ENCODE measurements at regions not wholly inside any gene's neighbourhood (a gene's known extent, or its start where the extent isn't known, plus 50 kb on each side); places are given as distances from the start of the nearest gene placed in this dataset.
"Not testable (repeated sequence)": the region's sequence is repeated elsewhere in the genome, so short reads cannot be mapped to it uniquely, and the experiment has no call there.

DNA sequence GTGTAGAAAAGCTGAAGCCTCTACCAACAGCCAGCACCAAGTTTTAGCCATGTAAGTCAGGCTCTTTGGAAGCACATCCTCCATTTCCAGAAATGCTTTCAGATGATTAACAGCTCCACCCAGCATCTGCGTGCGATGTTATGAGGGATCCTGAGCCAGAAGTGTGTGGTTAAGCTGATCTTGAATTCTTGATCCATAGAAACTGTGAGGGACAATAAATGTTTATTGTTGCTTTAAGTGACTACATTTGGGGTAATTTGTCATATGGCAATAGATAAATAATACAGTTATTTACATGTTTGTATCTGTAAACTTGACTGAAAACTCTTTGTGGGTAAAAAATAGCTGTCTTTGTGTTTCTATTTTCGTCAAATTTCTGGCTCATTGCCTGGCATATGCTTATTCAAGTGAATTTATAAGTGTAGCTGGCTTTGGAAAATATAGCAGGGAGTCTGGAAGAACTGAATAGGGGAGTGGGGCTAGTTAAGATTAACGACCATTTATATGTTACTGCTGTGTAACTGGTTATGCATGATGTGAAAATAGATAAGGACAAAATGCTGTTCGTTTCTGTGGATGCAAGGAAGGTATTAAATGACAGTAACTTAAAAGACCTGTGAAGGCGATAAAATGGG is 234.1 kb downstream of the LRRC70 start:
- H4K8ac ChIP-seq (replicated peaks; ENCODE audit: insufficient read length, low read depth, low read length), result no peak overlapping the region
- H3T11ph ChIP-seq (ENCODE audit: low read length), result no peak overlapping the region
- DNase-seq, result no peak
- no peak overlapping the region for H2BK5ac ChIP-seq (ENCODE audit: insufficient read length, low read length)
- no peak overlapping the region for H3K18ac ChIP-seq (ENCODE audit: insufficient read length, low read depth, low read length)
- no peak overlapping the region for H4K5ac ChIP-seq (ENCODE audit: insufficient read length, low read depth, low read length)
- no peaks in the 10 kb centered on the region for H3K4me1 ChIP-seq (ENCODE audit: insufficient read depth, low read length)
- H3K9ac ChIP-seq (ENCODE audit: extremely low read depth, insufficient read length, low read length), result no peak overlapping the region
- no peak overlapping the region for H2BK120ac ChIP-seq (ENCODE audit: low read depth, low read length, poor library complexity, severe bottlenecking)
- Mint-ChIP-seq H3K36me3 (ENCODE audit: insufficient read depth in 1 of 3, low read depth in 3 of 3) (peaks cover 1 to 14% (median 2%) of the 10 kb centered on the region in 3 experiments; a peak in 5 of 7 replicates), H3K27me3 (ENCODE audit: low read depth) (no peaks in the 10 kb centered on the region), H3K4me3 (no peak overlapping the region; a peak in 1 of 5 replicates), H3K9me3 (peaks cover 14 to 20% of the 10 kb centered on the region in 2 experiments), H3K27ac (no peak overlapping the region), H3K4me1 (peaks cover 0 to 2% of the 10 kb centered on the region in 2 experiments; a peak in 1 of 4 replicates)
- H3K4ac ChIP-seq (ENCODE audit: low read depth, low read length), result no peak overlapping the region
- H2BK15ac ChIP-seq (ENCODE audit: low read depth, low read length), result no peak overlapping the region
- H3K27ac ChIP-seq (ENCODE audit: insufficient read length, low read depth, low read length), result no peak overlapping the region
- no peaks in the 10 kb centered on the region for H3K9me3 ChIP-seq (ENCODE audit: control insufficient read depth, low read depth, low read length)
- H2BK12ac ChIP-seq (ENCODE audit: insufficient read length, low read depth, low read length), result no peak overlapping the region
- no peaks in the 10 kb centered on the region for H4K20me1 ChIP-seq (ENCODE audit: control insufficient read depth, insufficient read depth, insufficient read length)
- no peak for TF ChIP-seq CTCF (conservative IDR thresholded peaks at IDR 0.05)
- H2AK5ac ChIP-seq (ENCODE audit: insufficient read length, low read length), result no peak overlapping the region
- no peaks in the 10 kb centered on the region for H3K79me2 ChIP-seq (ENCODE audit: insufficient read depth, low read length)
- no peak overlapping the region for H2AFZ ChIP-seq (ENCODE audit: low read length)
- H3K14ac ChIP-seq (ENCODE audit: insufficient read depth, low read length), result no peak overlapping the region
- no peak overlapping the region for H2BK20ac ChIP-seq (ENCODE audit: low read depth, low read length, poor library complexity, severe bottlenecking)
- H3K56ac ChIP-seq (ENCODE audit: insufficient read length, low read depth, low read length), result no peak overlapping the region
- WGBS (ENCODE audit: extremely low coverage, insufficient read length, low lambda C conversion rate), result no CpG with 5 or more reads among the region's 6 CpGs
- no peaks in the 10 kb centered on the region for H3K27me3 ChIP-seq (ENCODE audit: insufficient read depth, low read length)
- no peaks in the 10 kb centered on the region for H3K79me1 ChIP-seq (ENCODE audit: insufficient read depth, low read depth, low read length, poor library complexity, severe bottlenecking)
- no peak overlapping the region for H4K91ac ChIP-seq (ENCODE audit: insufficient read length, low read depth, low read length)
- no peaks in the 10 kb centered on the region for H3K23me2 ChIP-seq (ENCODE audit: insufficient read length, low read depth, low read length, poor library complexity, severe bottlenecking)
- H3K4me2 ChIP-seq (ENCODE audit: insufficient read depth, insufficient read length, low read length), result no peak overlapping the region
- H3K23ac ChIP-seq (ENCODE audit: insufficient read length, low read depth, low read length), result no peak overlapping the region

GRCh38 chr5:62804819-62805218 is 226.2 kb downstream of the LRRC70 start:
- not testable (repeated sequence) for H2BK20ac ChIP-seq (ENCODE audit: low read depth, low read length, poor library complexity, severe bottlenecking); H3K23me2 ChIP-seq (ENCODE audit: insufficient read length, low read depth, low read length, poor library complexity, severe bottlenecking); H2AFZ ChIP-seq (ENCODE audit: low read length); H3K56ac ChIP-seq (ENCODE audit: insufficient read length, low read depth, low read length); H3K23ac ChIP-seq (ENCODE audit: insufficient read length, low read depth, low read length); H3K9ac ChIP-seq (ENCODE audit: extremely low read depth, insufficient read length, low read length); H3K4me2 ChIP-seq (ENCODE audit: insufficient read depth, insufficient read length, low read length); H3K4me1 ChIP-seq (ENCODE audit: insufficient read depth, low read length); H4K20me1 ChIP-seq (ENCODE audit: control insufficient read depth, insufficient read depth, insufficient read length); H3K14ac ChIP-seq (ENCODE audit: insufficient read depth, low read length); H3K4me3 Mint-ChIP-seq; H2AK5ac ChIP-seq (ENCODE audit: insufficient read length, low read length); H3K18ac ChIP-seq (ENCODE audit: insufficient read length, low read depth, low read length); H3K27ac ChIP-seq (ENCODE audit: insufficient read length, low read depth, low read length); H2BK5ac ChIP-seq (ENCODE audit: insufficient read length, low read length); H3K36me3 Mint-ChIP-seq (ENCODE audit: insufficient read depth in 1 of 3, low read depth in 3 of 3); H3K4ac ChIP-seq (ENCODE audit: low read depth, low read length); H2BK15ac ChIP-seq (ENCODE audit: low read depth, low read length); H2BK12ac ChIP-seq (ENCODE audit: insufficient read length, low read depth, low read length); H4K8ac ChIP-seq (replicated peaks; ENCODE audit: insufficient read length, low read depth, low read length); DNase-seq; H4K5ac ChIP-seq (ENCODE audit: insufficient read length, low read depth, low read length); H2BK120ac ChIP-seq (ENCODE audit: low read depth, low read length, poor library complexity, severe bottlenecking); H3K79me1 ChIP-seq (ENCODE audit: insufficient read depth, low read depth, low read length, poor library complexity, severe bottlenecking); H3K27me3 Mint-ChIP-seq (ENCODE audit: low read depth); H3K27ac Mint-ChIP-seq; H3K79me2 ChIP-seq (ENCODE audit: insufficient read depth, low read length); H3K9me3 ChIP-seq (ENCODE audit: control insufficient read depth, low read depth, low read length); H3T11ph ChIP-seq (ENCODE audit: low read length); H4K91ac ChIP-seq (ENCODE audit: insufficient read length, low read depth, low read length); H3K27me3 ChIP-seq (ENCODE audit: insufficient read depth, low read length)
- Mint-ChIP-seq H3K4me1 (peaks cover 9 to 12% of the 10 kb centered on the region in 2 experiments; a peak in 2 of 4 replicates), H3K9me3 (peaks cover 5 to 13% of the 10 kb centered on the region in 2 experiments; a peak in 4 of 5 replicates)
- WGBS (ENCODE audit: extremely low coverage, insufficient read length, low lambda C conversion rate), result no CpG with 5 or more reads among the region's 13 CpGs

All from H9 (cell line).